Fibroblast of lung (primary cell): ENCODE measurements at regions not wholly inside any gene's neighbourhood (a gene's known extent, or its start where the extent isn't known, plus 50 kb on each side); places are given as distances from the start of the nearest gene placed in this dataset.

Experiments
- EZH2 ChIP-seq: IDR thresholded peaks from 2 replicates; pipeline ENCODE4 v1.5.1; 2012; ENCODE audit warnings: low read length, control low read depth, mild to moderate bottlenecking; ENCODE audit errors: missing control alignments
- TF ChIP-seq, protein P1 (sequence below), 2 donors: IDR thresholded peaks in 1 of 2; conservative IDR thresholded peaks in 1 of 2; 1 replicate in 1 of 2; 2 replicates in 1 of 2; pipeline ENCODE4 v1.5.1; 2011 to 2012; ENCODE audit warnings: low read length in 2 of 2, control low read depth in 1 of 2, inconsistent platforms in 1 of 2, low read depth in 1 of 2, mild to moderate bottlenecking in 1 of 2

DNA sequence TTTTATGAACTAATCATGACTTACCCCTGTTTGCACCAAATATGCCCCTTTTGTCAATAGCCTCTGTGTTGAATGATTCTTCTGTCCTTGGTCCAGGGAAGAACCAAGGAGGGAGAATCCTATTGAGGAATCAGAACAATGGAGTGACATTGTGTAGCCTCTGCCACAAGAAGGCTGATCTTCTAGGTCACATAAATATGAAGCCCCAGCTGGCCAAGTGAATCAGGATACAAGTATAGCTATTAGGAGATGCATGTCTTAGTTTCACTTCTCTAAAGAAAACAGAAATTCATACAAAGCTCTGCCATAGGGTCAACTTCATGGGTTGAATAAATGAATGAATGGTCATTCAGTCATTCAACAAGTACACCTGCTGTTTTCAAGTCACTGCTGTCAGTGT lies 118.2 kb upstream of the BLID start:
- TF ChIP-seq, protein P1, sequence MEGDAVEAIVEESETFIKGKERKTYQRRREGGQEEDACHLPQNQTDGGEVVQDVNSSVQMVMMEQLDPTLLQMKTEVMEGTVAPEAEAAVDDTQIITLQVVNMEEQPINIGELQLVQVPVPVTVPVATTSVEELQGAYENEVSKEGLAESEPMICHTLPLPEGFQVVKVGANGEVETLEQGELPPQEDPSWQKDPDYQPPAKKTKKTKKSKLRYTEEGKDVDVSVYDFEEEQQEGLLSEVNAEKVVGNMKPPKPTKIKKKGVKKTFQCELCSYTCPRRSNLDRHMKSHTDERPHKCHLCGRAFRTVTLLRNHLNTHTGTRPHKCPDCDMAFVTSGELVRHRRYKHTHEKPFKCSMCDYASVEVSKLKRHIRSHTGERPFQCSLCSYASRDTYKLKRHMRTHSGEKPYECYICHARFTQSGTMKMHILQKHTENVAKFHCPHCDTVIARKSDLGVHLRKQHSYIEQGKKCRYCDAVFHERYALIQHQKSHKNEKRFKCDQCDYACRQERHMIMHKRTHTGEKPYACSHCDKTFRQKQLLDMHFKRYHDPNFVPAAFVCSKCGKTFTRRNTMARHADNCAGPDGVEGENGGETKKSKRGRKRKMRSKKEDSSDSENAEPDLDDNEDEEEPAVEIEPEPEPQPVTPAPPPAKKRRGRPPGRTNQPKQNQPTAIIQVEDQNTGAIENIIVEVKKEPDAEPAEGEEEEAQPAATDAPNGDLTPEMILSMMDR (conservative IDR thresholded peaks at IDR 0.05 in 1 of 2, IDR thresholded peaks at IDR 0.05 in 1 of 2; ENCODE audit: low read depth in 1 of 2, low read length in 2 of 2) = no peak
- no peak for TF ChIP-seq EZH2
